Keratinocyte (primary cell): ENCODE measurements at regions not wholly inside any gene's neighbourhood (a gene's known extent, or its start where the extent isn't known, plus 50 kb on each side); places are given as distances from the start of the nearest gene placed in this dataset.

Experiments used
- CTCF ChIP-seq, 3 experiments: IDR thresholded peaks in 1 of 3; conservative IDR thresholded peaks in 1 of 3; optimal IDR thresholded peaks in 1 of 3; 2 replicates in 2 of 3; 3 replicates in 1 of 3; pipeline versions ENCODE3 to v1.5.1; 2011; ENCODE audit warnings: low read length in 3 of 3, mild to moderate bottlenecking in 3 of 3, moderate library complexity in 2 of 3, control low read depth in 1 of 3, inconsistent platforms in 1 of 3; ENCODE audit not compliant: insufficient read depth in 2 of 3; ENCODE audit errors: extremely low read depth in 1 of 3
- EZH2 ChIP-seq: IDR thresholded peaks from one replicate; pipeline ENCODE4 v1.6.1; 2012; ENCODE audit warnings: inconsistent platforms, mild to moderate bottlenecking, low read length, moderate library complexity

GRCh38 chr5:159786201-159786600, 130.1 kb upstream of the ADRA1B start:
- TF ChIP-seq CTCF (optimal IDR thresholded peaks at IDR 0.05 in 1 of 3, IDR thresholded peaks at IDR 0.05 in 1 of 3, conservative IDR thresholded peaks at IDR 0.05 in 1 of 3; ENCODE audit: extremely low read depth in 1 of 3, insufficient read depth in 2 of 3, low read length in 3 of 3) (no peak), EZH2 (no peak)
